Endodermal cell (in vitro differentiated cells): ENCODE measurements at regions not wholly inside any gene's neighbourhood (a gene's known extent, or its start where the extent isn't known, plus 50 kb on each side); places are given as distances from the start of the nearest gene placed in this dataset.

ENCODE experiments used
- DNase-seq: peaks from one replicate; pipeline ENCODE4 v3.0.0-alpha.2; 2017
- H3K27ac ChIP-seq: 2 replicates; pipeline ENCODE4 v1.5.1; 2013; ENCODE audit warnings: mild to moderate bottlenecking, low read depth, low read length, moderate library complexity
- H3K27me3 ChIP-seq: 2 replicates; pipeline ENCODE4 v1.6.1; 2013; ENCODE audit warnings: mild to moderate bottlenecking, low read length, moderate library complexity; ENCODE audit not compliant: insufficient read depth, control insufficient read depth, poor library complexity, severe bottlenecking
- H3K36me3 ChIP-seq: 2 replicates; pipeline ENCODE4 v1.7.0; 2013; ENCODE audit warnings: mild to moderate bottlenecking, low read length, moderate library complexity; ENCODE audit not compliant: control insufficient read depth, insufficient read depth
- H3K4me1 ChIP-seq: one replicate; pipeline ENCODE4 v1.7.0; 2013; ENCODE audit warnings: low read length; ENCODE audit not compliant: control insufficient read depth, insufficient read depth
- H3K4me3 ChIP-seq: 2 replicates; pipeline ENCODE4 v1.5.1; 2013; ENCODE audit warnings: mild to moderate bottlenecking, low read length, moderate library complexity
- H3K9ac ChIP-seq: 2 replicates; pipeline ENCODE4 v1.6.1; 2013; ENCODE audit warnings: mild to moderate bottlenecking, low read length, moderate library complexity; ENCODE audit not compliant: poor library complexity, severe bottlenecking; ENCODE audit errors: extremely low read depth
- H3K9me3 ChIP-seq: 2 replicates; pipeline ENCODE4 v1.6.1; 2013; ENCODE audit warnings: mild to moderate bottlenecking, low read length, moderate library complexity; ENCODE audit not compliant: control insufficient read depth
- H3K27ac Mint-ChIP-seq: 2 replicates; pipeline ENCODE4 v1.8.0; 2020; ENCODE audit warnings: mixed read lengths
- H3K27me3 Mint-ChIP-seq: 2 replicates; pipeline ENCODE4 v1.8.0; 2021; ENCODE audit warnings: mild to moderate bottlenecking, mixed read lengths; ENCODE audit not compliant: insufficient read depth
- H3K36me3 Mint-ChIP-seq: 2 replicates; pipeline ENCODE4 v1.8.0; 2020; ENCODE audit warnings: low read depth, mixed read lengths
- H3K4me1 Mint-ChIP-seq: 2 replicates; pipeline ENCODE4 v1.8.0; 2020; ENCODE audit warnings: mixed read lengths
- H3K4me3 Mint-ChIP-seq: 2 replicates; pipeline ENCODE4 v1.8.0; 2020; ENCODE audit warnings: mild to moderate bottlenecking, moderate library complexity, mixed read lengths
- H3K9me3 Mint-ChIP-seq: 2 replicates; pipeline ENCODE4 v1.8.0; 2020; ENCODE audit warnings: mild to moderate bottlenecking, mixed read lengths
- WGBS, 2 experiments: methylation state at CpG; one replicate each; pipeline versions ENCODE4 v1.1.5 to v1.1.7; 2013; ENCODE audit warnings: missing lambda C conversion rate in 2 of 2, mixed read lengths in 1 of 2; ENCODE audit not compliant: insufficient coverage in 1 of 2, insufficient read length in 1 of 2; 5-methylcytosine and 5-hydroxymethylcytosine counted together
- TF ChIP-seq, protein P1 (sequence below): fragments of 200-600 bp; sonication (generic); conservative IDR thresholded peaks from 2 replicates; pipeline ENCODE4 v1.5.0; 2021; ENCODE audit warnings: antibody characterized with exemption, mild to moderate bottlenecking

DNA sequence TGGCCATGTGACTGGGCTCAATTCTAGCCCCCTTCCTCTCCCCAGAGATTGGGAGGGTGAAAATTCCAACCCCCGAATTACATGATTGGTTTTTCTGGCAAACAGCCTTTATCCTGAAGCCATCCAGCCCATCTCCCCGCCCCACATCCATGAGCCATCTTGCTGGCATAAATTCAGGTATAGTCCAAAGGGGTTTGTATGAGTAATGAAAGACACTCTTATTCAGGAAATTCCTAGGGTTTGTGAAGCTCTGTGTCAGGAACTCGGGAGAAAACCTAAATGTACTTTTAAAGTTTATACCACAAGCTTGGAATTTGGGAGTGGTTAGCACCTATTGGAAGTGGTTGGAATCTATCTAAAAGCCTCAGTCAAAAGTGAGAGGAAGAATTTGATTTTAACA is 80.6 kb upstream of the SIMC1 start:
- Mint-ChIP-seq H3K27ac (no peak overlapping the region), H3K27me3 (peaks cover 5% of the 10 kb centered on the region), H3K4me3 (no peak overlapping the region), H3K36me3 (peaks cover 20% of the 10 kb centered on the region), H3K4me1 (peaks cover 15% of the 10 kb centered on the region), H3K9me3 (peaks cover 9% of the 10 kb centered on the region)
- TF ChIP-seq, protein P1, sequence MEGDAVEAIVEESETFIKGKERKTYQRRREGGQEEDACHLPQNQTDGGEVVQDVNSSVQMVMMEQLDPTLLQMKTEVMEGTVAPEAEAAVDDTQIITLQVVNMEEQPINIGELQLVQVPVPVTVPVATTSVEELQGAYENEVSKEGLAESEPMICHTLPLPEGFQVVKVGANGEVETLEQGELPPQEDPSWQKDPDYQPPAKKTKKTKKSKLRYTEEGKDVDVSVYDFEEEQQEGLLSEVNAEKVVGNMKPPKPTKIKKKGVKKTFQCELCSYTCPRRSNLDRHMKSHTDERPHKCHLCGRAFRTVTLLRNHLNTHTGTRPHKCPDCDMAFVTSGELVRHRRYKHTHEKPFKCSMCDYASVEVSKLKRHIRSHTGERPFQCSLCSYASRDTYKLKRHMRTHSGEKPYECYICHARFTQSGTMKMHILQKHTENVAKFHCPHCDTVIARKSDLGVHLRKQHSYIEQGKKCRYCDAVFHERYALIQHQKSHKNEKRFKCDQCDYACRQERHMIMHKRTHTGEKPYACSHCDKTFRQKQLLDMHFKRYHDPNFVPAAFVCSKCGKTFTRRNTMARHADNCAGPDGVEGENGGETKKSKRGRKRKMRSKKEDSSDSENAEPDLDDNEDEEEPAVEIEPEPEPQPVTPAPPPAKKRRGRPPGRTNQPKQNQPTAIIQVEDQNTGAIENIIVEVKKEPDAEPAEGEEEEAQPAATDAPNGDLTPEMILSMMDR, result no peak
- WGBS, 2 experiments, result 94% methylated on average over 3 of the region's 3 CpGs; no CpG with 5 or more reads in 1 of the 2 experiments
- Histone ChIP-seq H3K27ac (no peak overlapping the region), H3K27me3 (no peaks in the 10 kb centered on the region), H3K9ac (no peak overlapping the region), H3K4me1 (peaks cover 5% of the 10 kb centered on the region), H3K36me3 (peaks cover 26% of the 10 kb centered on the region), H3K4me3 (no peak overlapping the region), H3K9me3 (peaks cover 18% of the 10 kb centered on the region)
- no peak for DNase-seq

DNA sequence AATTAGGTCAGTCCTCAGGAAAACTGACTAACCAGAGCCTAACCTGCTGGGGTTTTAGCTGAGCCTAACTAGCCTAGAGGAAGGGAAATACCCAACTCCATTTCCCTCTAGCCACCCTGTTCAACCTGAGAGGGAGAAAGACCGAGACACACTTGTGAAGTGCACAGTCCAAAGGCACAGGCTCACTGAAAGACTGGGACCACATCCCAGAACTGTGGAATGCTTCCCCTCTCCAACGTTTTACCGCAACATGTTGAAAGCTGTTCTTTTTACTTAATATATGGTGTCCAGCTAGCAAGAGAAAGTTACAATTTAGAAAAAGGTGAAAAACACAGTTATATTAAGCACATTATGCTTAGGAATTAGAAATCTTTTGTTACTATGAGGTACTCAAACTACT is 76.8 kb upstream of the SIMC1 start:
- Mint-ChIP-seq H3K27me3 (peaks cover 2% of the 10 kb centered on the region), H3K36me3 (peaks cover 23% of the 10 kb centered on the region), H3K9me3 (peaks cover 9% of the 10 kb centered on the region), H3K27ac (no peak overlapping the region), H3K4me3 (no peak overlapping the region), H3K4me1 (peaks cover 6% of the 10 kb centered on the region)
- 80 to 97% methylated on average over 1 to 3 of the region's 3 CpGs for WGBS, 2 experiments
- H3K4me3 ChIP-seq, result no peak overlapping the region
- no peak overlapping the region for H3K27ac ChIP-seq
- peaks cover 18% of the 10 kb centered on the region for H3K9me3 ChIP-seq
- peaks cover 38% of the 10 kb centered on the region for H3K36me3 ChIP-seq
- H3K4me1 ChIP-seq, result no peaks in the 10 kb centered on the region
- TF ChIP-seq, protein P1, result no peak
- H3K9ac ChIP-seq, result no peak overlapping the region
- no peaks in the 10 kb centered on the region for H3K27me3 ChIP-seq
- no peak for DNase-seq

DNA sequence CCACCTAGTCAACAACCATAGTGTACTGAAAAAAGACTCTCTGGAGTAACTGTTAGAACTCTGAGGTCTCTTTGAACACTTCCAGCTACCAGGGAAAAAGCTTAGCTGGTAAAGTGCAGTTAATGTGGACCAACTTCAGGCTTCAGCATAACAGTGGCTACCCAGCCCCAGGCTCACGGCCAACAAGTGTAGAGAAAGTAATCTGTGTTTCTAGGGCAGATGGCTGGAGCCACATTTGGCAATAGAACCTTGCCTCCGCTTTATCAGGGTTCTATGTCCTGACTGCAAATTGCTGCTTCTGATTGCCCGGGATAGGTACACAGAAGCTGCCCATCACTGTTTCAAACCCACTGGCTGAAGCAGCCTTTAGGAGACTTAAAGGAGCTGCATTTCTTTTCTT is 76.0 kb upstream of the SIMC1 start:
- TF ChIP-seq, protein P1, result no peak
- no peak for DNase-seq
- H3K4me3 ChIP-seq, result no peak overlapping the region
- no peak overlapping the region for H3K27ac ChIP-seq
- Mint-ChIP-seq H3K4me1 (peaks cover 11% of the 10 kb centered on the region), H3K4me3 (no peak overlapping the region), H3K27me3 (peaks cover 2% of the 10 kb centered on the region), H3K27ac (no peak overlapping the region), H3K9me3 (peaks cover 9% of the 10 kb centered on the region), H3K36me3 (peaks cover 23% of the 10 kb centered on the region)
- WGBS, 2 experiments, result 90 to 93% methylated on average over 3 of the region's 3 CpGs
- no peak overlapping the region for H3K9ac ChIP-seq
- peaks cover 38% of the 10 kb centered on the region for H3K36me3 ChIP-seq
- no peaks in the 10 kb centered on the region for H3K4me1 ChIP-seq
- H3K27me3 ChIP-seq, result no peaks in the 10 kb centered on the region
- H3K9me3 ChIP-seq, result peaks cover 18% of the 10 kb centered on the region
